GM21529 (cell line): ENCODE measurements at regions not wholly inside any gene's neighbourhood (a gene's known extent, or its start where the extent isn't known, plus 50 kb on each side); places are given as distances from the start of the nearest gene placed in this dataset.
"Not testable (repeated sequence)": the region's sequence is repeated elsewhere in the genome, so short reads cannot be mapped to it uniquely, and the experiment has no call there.

Source experiments
- ATAC-seq: cut with Tn5 transposase; IDR thresholded peaks from one replicate; pipeline ENCODE4 v1.9.1; 2021; ENCODE audit not compliant: unreplicated experiment

- ATAC-seq = no peak
Observed at GRCh38 chr6:26173836-26174145, 86.6 kb downstream of the HFE start.

- no peak for ATAC-seq
Observed at GRCh38 chr6:26175033-26175427, 87.8 kb downstream of the HFE start.

GRCh38 chr6:26175428-26176181 is 88.4 kb downstream of the HFE start:
- no peak for ATAC-seq

GRCh38 chr6:26179675-26180074 is 92.4 kb downstream of the HFE start:
- no peak for ATAC-seq

- ATAC-seq = no peak
Observed at GRCh38 chr6:26180346-26180745, 93.1 kb downstream of the HFE start.

GRCh38 chr6:26183237-26183580 is 96.0 kb downstream of the HFE start:
- no peak for ATAC-seq

GRCh38 chr6:26183581-26184366 is 96.5 kb downstream of the HFE start:
- peak; percentile 64 for ATAC-seq

- no peak for ATAC-seq
Observed at GRCh38 chr6:26184367-26184891, 97.2 kb downstream of the HFE start.

GRCh38 chr6:26185004-26185403 is 97.8 kb downstream of the HFE start:
- no peak for ATAC-seq

- ATAC-seq = no peak
Observed at GRCh38 chr6:26185802-26186201, 98.6 kb downstream of the HFE start.

GRCh38 chr6:26186652-26187051 is 99.4 kb downstream of the HFE start:
- no peak for ATAC-seq

GRCh38 chr6:26187292-26187691 is 100.1 kb downstream of the HFE start:
- ATAC-seq = no peak

- peak; percentile 20 for ATAC-seq
Observed at GRCh38 chr6:26187981-26188635, 100.9 kb downstream of the HFE start.

GRCh38 chr6:26191512-26191911 is 104.3 kb downstream of the HFE start:
- not testable (repeated sequence) for ATAC-seq

GRCh38 chr6:26193467-26194328 is 106.5 kb downstream of the HFE start:
- ATAC-seq = no peak

- no peak for ATAC-seq
Observed at GRCh38 chr6:26194329-26194701, 107.1 kb downstream of the HFE start.

- ATAC-seq = no peak
Observed at GRCh38 chr6:26194816-26195375, 107.7 kb downstream of the HFE start.

GRCh38 chr6:26195376-26195923 is 108.2 kb downstream of the HFE start:
- ATAC-seq = peak; percentile 33

- ATAC-seq = no peak
Observed at GRCh38 chr6:26195924-26196845, 109.0 kb downstream of the HFE start.
